Dendritic cell treated with granulocyte-macrophage colony-stimulating factor and Interleukin-4, amounts not matched to agents 40 ng/mL and 50 ng/mL, for 4 days (primary cell): ENCODE measurements at regions not wholly inside any gene's neighbourhood (a gene's known extent, or its start where the extent isn't known, plus 50 kb on each side); places are given as distances from the start of the nearest gene placed in this dataset.
"Not testable (repeated sequence)": the region's sequence is repeated elsewhere in the genome, so short reads cannot be mapped to it uniquely, and the experiment has no call there.

ENCODE experiments used
- H3K27ac Mint-ChIP-seq: one replicate; pipeline ENCODE4 v1.8.0; 2022; ENCODE audit warnings: mild to moderate bottlenecking, mixed read lengths
- H3K27me3 Mint-ChIP-seq: one replicate; pipeline ENCODE4 v1.8.0; 2022; ENCODE audit warnings: mild to moderate bottlenecking, mixed read lengths
- H3K36me3 Mint-ChIP-seq: one replicate; pipeline ENCODE4 v1.8.0; 2022; ENCODE audit warnings: low read depth, mixed read lengths
- H3K4me1 Mint-ChIP-seq: one replicate; pipeline ENCODE4 v1.8.0; 2022; ENCODE audit warnings: low read depth, mixed read lengths
- H3K4me3 Mint-ChIP-seq: one replicate; pipeline ENCODE4 v1.8.0; 2022; ENCODE audit warnings: mild to moderate bottlenecking, moderate library complexity, mixed read lengths
- H3K9me3 Mint-ChIP-seq: one replicate; pipeline ENCODE4 v1.8.0; 2022; ENCODE audit warnings: mixed read lengths
- intact Hi-C: fragments of 100-400 bp; cut with micrococcal nuclease; formaldehyde crosslinking; loops from one replicate; pipeline ENCODE4 v1.15.0; 2022

- Mint-ChIP-seq H3K27ac (no peak overlapping the region), H3K4me1 (no peaks in the 10 kb centered on the region), H3K36me3 (no peaks in the 10 kb centered on the region), H3K4me3 (no peak overlapping the region), H3K27me3 (no peaks in the 10 kb centered on the region), H3K9me3 (no peaks in the 10 kb centered on the region)
- intact Hi-C loops = loop anchor here (10.0 kb wide), 1 partner anchor 52 kb away; the partner anchor contains the start of gene IL1RAPL2
Measured at GRCh38 chrX:104513162-104513561, 52.8 kb upstream of the IL1RAPL2 start.

DNA sequence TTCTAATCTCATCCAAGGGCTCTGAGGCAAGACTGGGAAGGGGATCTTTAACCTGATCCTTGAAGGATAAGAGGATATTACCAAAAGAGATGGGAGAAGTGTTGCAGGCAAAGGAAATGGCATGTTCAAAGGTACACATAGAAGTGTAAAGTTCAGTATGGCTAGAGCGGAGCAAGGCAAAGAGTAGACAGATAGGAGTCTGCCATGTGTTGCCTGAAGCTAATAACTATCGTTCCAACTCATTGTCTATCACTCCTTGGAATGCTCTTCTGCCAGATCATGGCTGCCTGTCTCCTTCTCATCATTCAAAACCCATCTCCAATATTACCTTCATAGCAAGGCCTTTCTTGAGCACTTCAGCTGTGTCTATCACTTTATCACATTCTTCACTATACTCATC, 55.2 kb upstream of the IL1RAPL2 start:
- H3K27me3 Mint-ChIP-seq = no peaks in the 10 kb centered on the region
- H3K36me3 Mint-ChIP-seq = no peaks in the 10 kb centered on the region

DNA sequence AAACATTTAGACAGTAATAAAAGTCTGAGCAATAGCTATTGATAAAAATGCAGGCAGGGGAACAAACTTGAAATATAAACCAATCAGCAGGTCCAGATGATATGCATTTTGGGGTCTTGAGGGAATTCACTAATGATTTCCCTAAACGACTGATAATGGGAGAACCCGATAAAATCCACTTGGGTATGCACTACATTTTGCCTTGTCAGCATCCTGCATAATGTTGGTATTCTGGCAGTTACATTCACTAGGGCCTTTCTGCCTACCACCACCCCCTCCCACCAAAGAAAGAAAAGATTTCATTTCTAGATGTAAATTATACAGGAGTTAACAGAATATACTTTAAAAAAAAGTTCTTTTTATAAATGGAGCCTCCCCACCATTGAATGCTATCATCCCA, 63.5 kb upstream of the IL1RAPL2 start:
- Mint-ChIP-seq H3K27ac (no peak overlapping the region), H3K4me1 (no peaks in the 10 kb centered on the region), H3K9me3 (no peaks in the 10 kb centered on the region), H3K4me3 (no peak overlapping the region), H3K36me3 (no peaks in the 10 kb centered on the region), H3K27me3 (no peaks in the 10 kb centered on the region)
- intact Hi-C loops = no loop called here

More for the DNA sequence above, 55.2 kb upstream of the IL1RAPL2 start:
- no peaks in the 10 kb centered on the region for H3K9me3 Mint-ChIP-seq
- H3K4me3 Mint-ChIP-seq = no peak overlapping the region
- H3K27ac Mint-ChIP-seq = no peak overlapping the region
- intact Hi-C loops = loop anchor here (10.0 kb wide), 1 partner anchor 54 kb away; the partner anchor contains the start of gene IL1RAPL2
- no peaks in the 10 kb centered on the region for H3K4me1 Mint-ChIP-seq

GRCh38 chrX:104488811-104489210, 77.2 kb upstream of the IL1RAPL2 start:
- Mint-ChIP-seq H3K4me1 (no peaks in the 10 kb centered on the region), H3K4me3 (no peak overlapping the region), H3K36me3 (no peaks in the 10 kb centered on the region), H3K27me3 (no peaks in the 10 kb centered on the region), H3K27ac (no peak overlapping the region), H3K9me3 (no peaks in the 10 kb centered on the region)
- intact Hi-C loops = no loop called here

GRCh38 chrX:104486691-104487090, 79.3 kb upstream of the IL1RAPL2 start:
- intact Hi-C loops = no loop called here
- H3K9me3 Mint-ChIP-seq = no peaks in the 10 kb centered on the region
- no peaks in the 10 kb centered on the region for H3K36me3 Mint-ChIP-seq
- no peaks in the 10 kb centered on the region for H3K27me3 Mint-ChIP-seq
- H3K4me1 Mint-ChIP-seq = no peaks in the 10 kb centered on the region
- H3K27ac Mint-ChIP-seq = no peak overlapping the region
- no peak overlapping the region for H3K4me3 Mint-ChIP-seq

DNA sequence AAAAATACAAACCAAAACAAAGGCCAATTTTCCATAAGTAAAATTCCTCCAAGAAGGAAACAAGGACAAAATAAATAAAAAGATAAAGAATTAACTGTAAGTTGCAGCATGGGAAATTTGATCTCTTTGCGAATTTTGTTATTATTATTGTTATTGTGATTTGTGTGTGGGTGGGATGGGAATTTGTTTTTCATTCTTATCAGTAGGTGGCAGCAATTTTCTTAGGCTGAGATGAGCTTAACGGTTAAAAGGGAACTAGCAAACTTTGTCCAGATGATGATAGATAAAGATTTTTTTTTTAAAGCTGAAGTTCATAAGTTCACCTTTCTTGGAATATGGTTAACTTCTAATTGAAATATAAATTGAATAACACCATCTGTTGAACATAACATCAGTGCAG, 83.2 kb upstream of the IL1RAPL2 start:
- no peaks in the 10 kb centered on the region for H3K4me1 Mint-ChIP-seq
- no peaks in the 10 kb centered on the region for H3K9me3 Mint-ChIP-seq
- H3K27me3 Mint-ChIP-seq = no peaks in the 10 kb centered on the region
- H3K4me3 Mint-ChIP-seq = no peak overlapping the region
- intact Hi-C loops = no loop called here
- no peaks in the 10 kb centered on the region for H3K36me3 Mint-ChIP-seq
- H3K27ac Mint-ChIP-seq = no peak overlapping the region

- H3K4me3 Mint-ChIP-seq = no peak overlapping the region
- H3K4me1 Mint-ChIP-seq = no peaks in the 10 kb centered on the region
Measured at GRCh38 chrX:104469771-104470170, 96.2 kb upstream of the IL1RAPL2 start.

DNA sequence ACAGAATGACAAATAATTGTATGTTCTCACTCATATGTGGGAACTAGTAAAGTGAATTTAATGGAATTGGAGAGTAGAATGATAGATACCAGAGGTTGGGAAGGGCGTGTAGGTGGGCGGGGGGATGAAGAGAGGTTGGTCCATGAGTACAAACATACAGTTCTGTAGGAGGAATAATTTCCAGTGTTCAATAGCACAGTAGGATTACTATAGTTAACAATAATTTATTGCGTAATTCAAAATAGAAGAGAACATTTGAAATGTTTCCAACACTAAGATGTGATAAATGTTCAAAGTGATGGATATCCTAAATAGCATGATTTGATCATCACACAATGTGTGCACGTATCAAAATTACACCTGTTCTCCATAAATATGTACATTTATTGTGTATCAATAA, 106.2 kb upstream of the IL1RAPL2 start:
- intact Hi-C loops = no loop called here
- Mint-ChIP-seq H3K4me1 (no peaks in the 10 kb centered on the region), H3K27ac (no peak overlapping the region), H3K9me3 (no peaks in the 10 kb centered on the region), H3K27me3 (no peaks in the 10 kb centered on the region), H3K4me3 (no peak overlapping the region), H3K36me3 (no peaks in the 10 kb centered on the region)

More at GRCh38 chrX:104469771-104470170, 96.2 kb upstream of the IL1RAPL2 start:
- Mint-ChIP-seq H3K27ac (no peak overlapping the region), H3K27me3 (no peaks in the 10 kb centered on the region), H3K36me3 (no peaks in the 10 kb centered on the region), H3K9me3 (no peaks in the 10 kb centered on the region)
- intact Hi-C loops = no loop called here

GRCh38 chrX:104457130-104457529, 108.9 kb upstream of the IL1RAPL2 start:
- H3K9me3 Mint-ChIP-seq, H3K27ac Mint-ChIP-seq, intact Hi-C loops, H3K4me1 Mint-ChIP-seq, H3K36me3 Mint-ChIP-seq, H3K4me3 Mint-ChIP-seq, H3K27me3 Mint-ChIP-seq: not testable (repeated sequence)

DNA sequence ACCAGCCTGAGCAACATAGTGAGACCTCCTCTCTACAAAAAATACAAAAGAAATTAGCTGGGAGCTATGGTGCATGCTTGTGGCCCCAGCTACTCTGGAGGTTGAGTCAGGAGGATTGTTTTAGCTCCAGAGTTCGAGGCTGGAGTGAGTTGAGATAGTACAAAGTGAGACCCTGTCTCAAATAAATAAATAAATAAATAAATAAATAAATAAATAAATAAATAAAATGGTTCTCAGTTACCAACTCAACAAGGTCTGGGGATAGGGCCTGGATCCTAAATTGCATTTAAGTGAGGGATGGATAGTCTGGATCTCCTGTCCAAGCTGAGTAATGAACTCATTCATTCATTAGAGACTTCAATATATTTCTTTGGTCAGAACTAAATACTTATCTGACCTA, 115.7 kb upstream of the IL1RAPL2 start:
- intact Hi-C loops = no loop called here
- no peaks in the 10 kb centered on the region for H3K4me1 Mint-ChIP-seq
- H3K9me3 Mint-ChIP-seq = no peaks in the 10 kb centered on the region
- no peak overlapping the region for H3K27ac Mint-ChIP-seq
- H3K36me3 Mint-ChIP-seq = no peaks in the 10 kb centered on the region
- H3K4me3 Mint-ChIP-seq = no peak overlapping the region
- no peaks in the 10 kb centered on the region for H3K27me3 Mint-ChIP-seq

DNA sequence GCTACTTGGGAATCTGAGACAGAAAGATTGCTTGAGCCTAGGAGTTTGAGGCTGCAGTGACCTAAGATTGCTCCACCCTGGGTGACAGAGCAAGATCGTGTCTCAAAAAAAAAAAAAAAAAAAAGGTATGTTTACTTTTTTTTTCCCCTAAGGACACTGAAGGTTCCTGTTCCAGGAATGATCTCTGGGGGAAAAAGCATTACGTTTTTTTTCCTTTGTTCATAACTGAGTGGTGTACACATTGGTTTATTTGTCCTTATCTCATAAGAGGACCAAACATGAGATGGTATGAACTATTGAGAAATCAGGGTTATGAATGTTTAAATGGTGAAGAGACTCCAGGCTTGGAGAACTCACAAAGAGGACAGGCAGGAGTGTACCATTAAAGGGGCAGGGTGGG, 120.4 kb upstream of the IL1RAPL2 start:
- Mint-ChIP-seq H3K4me1 (no peaks in the 10 kb centered on the region), H3K4me3 (no peak overlapping the region), H3K27me3 (no peaks in the 10 kb centered on the region), H3K27ac (no peak overlapping the region), H3K9me3 (no peaks in the 10 kb centered on the region), H3K36me3 (no peaks in the 10 kb centered on the region)
- intact Hi-C loops = no loop called here

GRCh38 chrX:104435249-104435648, 130.8 kb upstream of the IL1RAPL2 start:
- peaks cover 8% of the 10 kb centered on the region for H3K9me3 Mint-ChIP-seq
- no peak overlapping the region for H3K27ac Mint-ChIP-seq
- H3K27me3 Mint-ChIP-seq = no peaks in the 10 kb centered on the region
- intact Hi-C loops = no loop called here
- H3K4me3 Mint-ChIP-seq = no peak overlapping the region
- H3K4me1 Mint-ChIP-seq = no peaks in the 10 kb centered on the region
- no peaks in the 10 kb centered on the region for H3K36me3 Mint-ChIP-seq

GRCh38 chrX:104432321-104432720, 133.7 kb upstream of the IL1RAPL2 start:
- H3K27me3 Mint-ChIP-seq = no peaks in the 10 kb centered on the region
- H3K4me3 Mint-ChIP-seq = no peak overlapping the region
- H3K4me1 Mint-ChIP-seq = no peaks in the 10 kb centered on the region
- H3K27ac Mint-ChIP-seq = no peak overlapping the region
- no peaks in the 10 kb centered on the region for H3K36me3 Mint-ChIP-seq
- no peaks in the 10 kb centered on the region for H3K9me3 Mint-ChIP-seq
- intact Hi-C loops = no loop called here

DNA sequence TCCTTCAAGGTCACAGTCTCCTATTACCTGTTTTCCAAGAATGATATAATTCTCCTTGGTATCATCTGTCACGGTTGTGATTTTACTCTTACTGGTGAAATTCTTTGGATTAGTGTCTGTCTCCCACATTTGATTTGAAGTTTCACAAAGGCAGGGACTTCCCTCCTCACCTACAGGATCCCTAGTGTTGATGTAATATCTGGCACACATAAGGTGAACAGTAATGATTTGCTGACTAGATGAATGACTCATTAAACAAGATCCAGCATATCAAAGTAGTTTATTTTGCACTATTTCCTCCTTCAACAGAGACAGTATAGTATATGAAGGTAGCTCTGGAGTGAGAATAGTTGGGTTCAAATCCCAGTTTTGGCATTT, 135.3 kb upstream of the IL1RAPL2 start:
- Mint-ChIP-seq H3K27me3 (no peaks in the 10 kb centered on the region), H3K4me3 (no peak overlapping the region), H3K4me1 (no peaks in the 10 kb centered on the region), H3K27ac (no peak overlapping the region), H3K9me3 (no peaks in the 10 kb centered on the region), H3K36me3 (no peaks in the 10 kb centered on the region)
- intact Hi-C loops = no loop called here

DNA sequence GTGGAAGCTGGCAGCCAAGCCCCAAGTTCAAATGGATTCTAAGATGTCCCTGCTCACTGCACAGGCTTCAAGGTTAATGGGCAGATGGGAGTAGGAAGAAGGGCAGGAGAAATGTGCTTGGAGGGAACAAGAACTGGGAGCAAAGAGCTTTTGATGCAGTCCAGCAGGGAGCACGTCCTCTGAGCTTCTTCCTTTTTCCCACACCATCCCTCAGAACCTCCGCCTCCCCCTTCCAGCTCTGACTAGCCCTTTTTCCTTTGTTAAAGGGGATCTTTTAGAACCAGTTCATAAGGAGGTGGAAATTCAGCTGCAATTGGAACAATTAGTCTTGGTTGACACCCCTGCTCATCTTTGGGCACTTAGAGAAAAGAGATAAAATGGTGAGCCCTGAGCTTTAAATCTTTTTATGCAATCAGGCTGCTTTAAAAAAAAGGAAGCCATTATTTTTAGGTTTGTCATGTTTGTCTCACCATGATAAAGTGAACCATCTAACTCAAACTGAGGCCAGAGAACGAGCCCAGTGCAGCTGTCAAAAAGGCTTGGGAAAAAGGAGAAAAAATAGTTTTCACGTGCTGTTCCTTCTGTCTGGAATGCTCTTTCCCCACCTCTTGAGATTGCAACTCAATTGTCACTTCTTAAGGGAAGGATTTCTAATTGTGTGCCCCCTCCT, 135.8 kb upstream of the IL1RAPL2 start:
- no peak overlapping the region for H3K4me3 Mint-ChIP-seq
- intact Hi-C loops = no loop called here
- no peaks in the 10 kb centered on the region for H3K36me3 Mint-ChIP-seq
- no peaks in the 10 kb centered on the region for H3K9me3 Mint-ChIP-seq
- H3K27ac Mint-ChIP-seq = no peak overlapping the region
- H3K4me1 Mint-ChIP-seq = no peaks in the 10 kb centered on the region
- H3K27me3 Mint-ChIP-seq = no peaks in the 10 kb centered on the region
